Smooth muscle cell (in vitro differentiated cells): ENCODE measurements at regions not wholly inside any gene's neighbourhood (a gene's known extent, or its start where the extent isn't known, plus 50 kb on each side); places are given as distances from the start of the nearest gene placed in this dataset.

Experiments
- DNase-seq: peaks from one replicate; lab custom pipeline; 2025; ENCODE audit not compliant: unreplicated experiment; lab: John Stamatoyannopoulos, UW
- H2AFZ ChIP-seq: fragments of 200-600 bp; sonication (generic); 2 replicates; pipeline ENCODE4 v1.6.0; 2016; ENCODE audit warnings: antibody characterized with exemption, low read depth, mild to moderate bottlenecking
- H3F3A ChIP-seq: fragments of 200-600 bp; sonication (generic); 2 replicates; pipeline ENCODE4 v1.6.0; 2017; ENCODE audit warnings: antibody characterized with exemption, low read depth
- H3K27ac ChIP-seq: fragments of 200-600 bp; sonication (generic); 2 replicates; pipeline ENCODE4 v1.5.1; 2016; ENCODE audit warnings: low read depth, mild to moderate bottlenecking
- H3K27me3 ChIP-seq: fragments of 200-600 bp; sonication (generic); 2 replicates; pipeline ENCODE4 v1.6.1; 2016; ENCODE audit warnings: low read depth, mild to moderate bottlenecking
- H3K36me3 ChIP-seq: fragments of 200-600 bp; sonication (generic); 2 replicates; pipeline ENCODE4 v1.5.1; 2016; ENCODE audit warnings: low read depth
- H3K4me1 ChIP-seq: fragments of 200-600 bp; sonication (generic); 2 replicates; pipeline ENCODE4 v1.5.1; 2016; ENCODE audit warnings: low read depth
- H3K4me2 ChIP-seq: fragments of 200-600 bp; sonication (generic); 2 replicates; pipeline ENCODE4 v1.6.0; 2016; ENCODE audit warnings: mild to moderate bottlenecking
- H3K4me3 ChIP-seq: fragments of 200-600 bp; sonication (generic); 2 replicates; pipeline ENCODE4 v1.5.1; 2016; ENCODE audit warnings: mild to moderate bottlenecking
- H3K79me2 ChIP-seq: fragments of 200-600 bp; sonication (generic); 2 replicates; pipeline ENCODE4 v1.6.0; 2016; ENCODE audit warnings: low read depth, mild to moderate bottlenecking
- H3K9ac ChIP-seq: fragments of 200-600 bp; sonication (generic); 2 replicates; pipeline ENCODE4 v1.6.0; 2016; ENCODE audit warnings: low read depth
- H3K9me3 ChIP-seq: fragments of 200-600 bp; sonication (generic); replicated peaks from 2 replicates; pipeline ENCODE4 v1.5.1; 2016; ENCODE audit warnings: low read depth
- H4K20me1 ChIP-seq: fragments of 200-600 bp; sonication (generic); 2 replicates; pipeline ENCODE4 v1.6.0; 2016; ENCODE audit warnings: low read depth
- WGBS: methylation state at CpG from one replicate; pipeline ENCODE4 v1.1.7; 2016; ENCODE audit warnings: low lambda C conversion rate; 5-methylcytosine and 5-hydroxymethylcytosine counted together
- TF ChIP-seq, protein P1 (sequence below): fragments of 200-600 bp; sonication (generic); IDR thresholded peaks from 2 replicates; pipeline ENCODE4 v1.5.1; 2017; ENCODE audit warnings: borderline replicate concordance, mild to moderate bottlenecking, antibody characterized with exemption; ENCODE audit not compliant: insufficient read depth, poor library complexity, severe bottlenecking

DNA sequence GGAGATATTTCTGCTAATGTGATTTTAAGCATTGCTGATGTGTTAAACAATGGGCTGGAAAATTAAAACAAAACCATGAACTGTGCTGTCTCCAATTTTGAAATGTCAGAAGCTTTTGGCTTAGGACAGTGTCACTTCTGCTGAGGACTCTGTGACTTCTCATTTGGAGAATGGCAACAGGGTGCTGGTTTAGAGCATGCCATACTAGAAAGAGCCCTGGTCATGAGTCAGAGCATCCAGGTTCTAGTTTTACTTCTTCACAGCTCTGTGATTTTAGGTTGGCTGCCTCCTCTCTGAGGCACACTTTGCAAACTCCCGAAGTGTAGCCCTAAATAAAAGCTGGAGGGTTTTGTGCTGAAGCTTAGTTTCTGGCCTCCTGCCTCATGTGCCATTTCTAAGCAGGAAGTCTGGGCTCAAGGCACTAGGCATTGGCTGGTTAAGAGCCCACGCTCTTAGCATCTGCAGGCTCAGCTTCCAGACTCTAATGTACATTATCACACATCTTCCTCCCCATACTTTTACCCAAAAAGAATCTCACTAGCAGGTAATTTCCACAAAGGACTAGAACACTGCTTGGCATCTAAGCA lies 193.8 kb downstream of the CNTN3 start:
- H3F3A ChIP-seq = no peaks in the 10 kb centered on the region
- WGBS = 75% methylated on average over 2 of the region's 2 CpGs
- no peak overlapping the region for H3K27ac ChIP-seq
- no peak overlapping the region for H3K4me2 ChIP-seq
- H3K4me3 ChIP-seq = no peak overlapping the region
- DNase-seq = no peak
- TF ChIP-seq, protein P1, sequence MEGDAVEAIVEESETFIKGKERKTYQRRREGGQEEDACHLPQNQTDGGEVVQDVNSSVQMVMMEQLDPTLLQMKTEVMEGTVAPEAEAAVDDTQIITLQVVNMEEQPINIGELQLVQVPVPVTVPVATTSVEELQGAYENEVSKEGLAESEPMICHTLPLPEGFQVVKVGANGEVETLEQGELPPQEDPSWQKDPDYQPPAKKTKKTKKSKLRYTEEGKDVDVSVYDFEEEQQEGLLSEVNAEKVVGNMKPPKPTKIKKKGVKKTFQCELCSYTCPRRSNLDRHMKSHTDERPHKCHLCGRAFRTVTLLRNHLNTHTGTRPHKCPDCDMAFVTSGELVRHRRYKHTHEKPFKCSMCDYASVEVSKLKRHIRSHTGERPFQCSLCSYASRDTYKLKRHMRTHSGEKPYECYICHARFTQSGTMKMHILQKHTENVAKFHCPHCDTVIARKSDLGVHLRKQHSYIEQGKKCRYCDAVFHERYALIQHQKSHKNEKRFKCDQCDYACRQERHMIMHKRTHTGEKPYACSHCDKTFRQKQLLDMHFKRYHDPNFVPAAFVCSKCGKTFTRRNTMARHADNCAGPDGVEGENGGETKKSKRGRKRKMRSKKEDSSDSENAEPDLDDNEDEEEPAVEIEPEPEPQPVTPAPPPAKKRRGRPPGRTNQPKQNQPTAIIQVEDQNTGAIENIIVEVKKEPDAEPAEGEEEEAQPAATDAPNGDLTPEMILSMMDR = no peak
- no peaks in the 10 kb centered on the region for H3K79me2 ChIP-seq
- no peaks in the 10 kb centered on the region for H3K4me1 ChIP-seq
- no peaks in the 10 kb centered on the region for H3K9me3 ChIP-seq
- no peak overlapping the region for H2AFZ ChIP-seq
- H3K27me3 ChIP-seq = no peaks in the 10 kb centered on the region
- no peaks in the 10 kb centered on the region for H4K20me1 ChIP-seq
- H3K36me3 ChIP-seq = no peaks in the 10 kb centered on the region
- no peak overlapping the region for H3K9ac ChIP-seq

DNA sequence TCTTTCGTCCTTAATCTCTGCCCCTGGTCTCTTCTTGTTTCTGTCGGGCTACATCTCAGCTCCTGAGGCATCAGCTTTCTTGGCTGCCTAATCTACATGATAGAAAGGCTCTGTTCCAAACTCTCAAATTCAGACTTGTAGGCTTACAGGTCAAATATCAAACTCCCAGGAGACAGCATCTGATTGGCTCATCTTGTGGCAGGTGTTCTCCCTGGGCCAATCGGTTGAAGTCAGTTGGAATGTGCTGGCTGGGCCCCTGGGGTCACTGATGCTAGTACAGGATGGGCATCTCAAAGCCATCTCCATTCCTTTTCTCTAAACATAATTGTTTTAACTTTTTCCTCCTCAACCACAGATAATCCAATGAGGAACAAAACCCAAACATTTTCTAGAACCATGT lies 198.7 kb downstream of the CNTN3 start:
- H3F3A ChIP-seq = no peaks in the 10 kb centered on the region
- H3K9me3 ChIP-seq = no peaks in the 10 kb centered on the region
- no peak overlapping the region for H3K27ac ChIP-seq
- H3K36me3 ChIP-seq = no peaks in the 10 kb centered on the region
- H3K4me2 ChIP-seq = no peak overlapping the region
- no peaks in the 10 kb centered on the region for H4K20me1 ChIP-seq
- no peaks in the 10 kb centered on the region for H3K4me1 ChIP-seq
- no peak for DNase-seq
- H2AFZ ChIP-seq = no peak overlapping the region
- no peak overlapping the region for H3K9ac ChIP-seq
- 73% methylated on average over 3 of the region's 3 CpGs for WGBS
- TF ChIP-seq, protein P1 = no peak
- no peak overlapping the region for H3K4me3 ChIP-seq
- no peaks in the 10 kb centered on the region for H3K27me3 ChIP-seq
- H3K79me2 ChIP-seq = no peaks in the 10 kb centered on the region

DNA sequence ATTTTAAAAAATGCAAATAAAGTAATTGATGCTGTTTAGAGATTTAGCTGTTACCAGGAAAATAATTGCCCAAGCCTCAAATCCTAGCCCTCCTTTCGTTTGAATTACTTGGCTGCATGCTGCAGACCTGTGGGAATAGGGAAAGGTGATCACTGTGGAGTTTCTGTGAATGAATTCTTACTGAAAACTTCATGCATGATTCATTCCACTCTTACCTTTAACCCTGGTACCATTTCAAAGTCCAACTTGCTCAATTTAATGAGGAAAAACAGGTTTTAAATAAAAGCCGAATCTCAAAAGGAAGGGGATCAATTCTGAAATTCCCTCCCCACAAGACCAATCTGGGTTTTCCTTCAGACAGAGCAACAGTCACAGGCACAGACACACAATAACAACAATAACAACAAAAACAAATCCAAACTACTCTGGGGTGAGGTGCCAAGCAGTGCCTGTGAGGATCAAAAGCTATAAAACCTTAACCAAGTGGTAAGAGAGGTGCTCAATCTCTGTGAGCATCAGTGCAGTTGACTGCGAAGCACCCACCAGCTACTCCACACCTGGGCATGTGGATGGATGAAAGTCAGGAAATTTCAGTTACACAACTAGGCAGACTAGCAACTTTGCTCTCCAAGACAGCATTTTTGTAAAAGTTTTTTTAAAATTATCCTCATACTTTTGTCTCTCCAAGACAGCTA lies 200.8 kb downstream of the CNTN3 start:
- Histone ChIP-seq H3K4me2 (no peak overlapping the region), H4K20me1 (no peaks in the 10 kb centered on the region), H3K27ac (no peak overlapping the region), H3K79me2 (no peaks in the 10 kb centered on the region), H3F3A (no peaks in the 10 kb centered on the region), H3K27me3 (no peaks in the 10 kb centered on the region), H3K36me3 (no peaks in the 10 kb centered on the region), H3K9ac (no peak overlapping the region), H3K4me3 (no peak overlapping the region), H2AFZ (no peak overlapping the region), H3K4me1 (no peaks in the 10 kb centered on the region), H3K9me3 (no peaks in the 10 kb centered on the region)
- no peak for DNase-seq
- 57% methylated on average over 3 of the region's 3 CpGs for WGBS
- TF ChIP-seq, protein P1 = no peak
